ENCODE measurements at regions not wholly inside any gene's neighbourhood (a gene's known extent, or its start where the extent isn't known, plus 50 kb on each side); places are given as distances from the start of the nearest gene placed in this dataset.

- DNase-seq (ENCODE audit: low read depth) = no peak
Observed at GRCh38 chr1:232381394-232382100, 248.4 kb downstream of the SIPA1L2 start.

- no peak for DNase-seq (ENCODE audit: low read depth)
Observed at GRCh38 chr1:232380596-232380995, 249.3 kb downstream of the SIPA1L2 start.

- no peak for DNase-seq (ENCODE audit: low read depth)
Observed at GRCh38 chr1:232380131-232380530, 249.8 kb downstream of the SIPA1L2 start.

GRCh38 chr1:232379063-232379434 lies 250.9 kb downstream of the SIPA1L2 start:
- DNase-seq (ENCODE audit: low read depth) = no peak

GRCh38 chr1:232378266-232379062 lies 251.5 kb downstream of the SIPA1L2 start:
- DNase-seq (ENCODE audit: low read depth) = no peak

GRCh38 chr1:232377494-232377770 lies 252.5 kb downstream of the SIPA1L2 start:
- DNase-seq (ENCODE audit: low read depth) = no peak

- DNase-seq (ENCODE audit: low read depth) = no peak
Observed at GRCh38 chr1:232376632-232377493, 253.1 kb downstream of the SIPA1L2 start.

GRCh38 chr1:232372841-232373440 lies 257.0 kb downstream of the SIPA1L2 start:
- DNase-seq (ENCODE audit: low read depth) = no peak

GRCh38 chr1:232372431-232372830 lies 257.5 kb downstream of the SIPA1L2 start:
- DNase-seq (ENCODE audit: low read depth) = no peak

GRCh38 chr1:232369451-232370296 lies 260.3 kb downstream of the SIPA1L2 start:
- no peak for DNase-seq (ENCODE audit: low read depth)

GRCh38 chr1:232368821-232369321 lies 261.1 kb downstream of the SIPA1L2 start:
- DNase-seq (ENCODE audit: low read depth) = no peak

GRCh38 chr1:232367293-232367692 lies 262.6 kb downstream of the SIPA1L2 start:
- no peak for DNase-seq (ENCODE audit: low read depth)

- DNase-seq (ENCODE audit: low read depth) = no peak
Observed at GRCh38 chr1:232364654-232365382, 265.1 kb downstream of the SIPA1L2 start.

- no peak for DNase-seq (ENCODE audit: low read depth)
Observed at GRCh38 chr1:232363008-232363407, 266.9 kb downstream of the SIPA1L2 start.

GRCh38 chr1:232357416-232357815 lies 272.5 kb downstream of the SIPA1L2 start:
- no peak for DNase-seq (ENCODE audit: low read depth)

GRCh38 chr1:232355162-232356006 lies 274.5 kb downstream of the SIPA1L2 start:
- DNase-seq (ENCODE audit: low read depth) = no peak

- no peak for DNase-seq (ENCODE audit: low read depth)
Observed at GRCh38 chr1:232353001-232353400, 276.9 kb downstream of the SIPA1L2 start.

GRCh38 chr1:232352366-232352765 lies 277.6 kb downstream of the SIPA1L2 start:
- no peak for DNase-seq (ENCODE audit: low read depth)

GRCh38 chr1:232351335-232351734 lies 278.6 kb downstream of the SIPA1L2 start:
- DNase-seq (ENCODE audit: low read depth) = no peak

GRCh38 chr1:232346844-232347243 lies 283.1 kb downstream of the SIPA1L2 start:
- no peak for DNase-seq (ENCODE audit: low read depth)

Data from GM04503 (cell line).